Activated CD4-positive, alpha-beta T cell treated with anti-CD3 and anti-CD28 coated beads, Interleukin-2, amount 50 U/mL, for 1 hour (primary cell): ENCODE measurements at regions not wholly inside any gene's neighbourhood (a gene's known extent, or its start where the extent isn't known, plus 50 kb on each side); places are given as distances from the start of the nearest gene placed in this dataset.
"Not testable (repeated sequence)": the region's sequence is repeated elsewhere in the genome, so short reads cannot be mapped to it uniquely, and the experiment has no call there.

Source experiments
- DNase-seq: peaks from one replicate; pipeline ENCODE4 v3.0.0-alpha.2; 2020

DNA sequence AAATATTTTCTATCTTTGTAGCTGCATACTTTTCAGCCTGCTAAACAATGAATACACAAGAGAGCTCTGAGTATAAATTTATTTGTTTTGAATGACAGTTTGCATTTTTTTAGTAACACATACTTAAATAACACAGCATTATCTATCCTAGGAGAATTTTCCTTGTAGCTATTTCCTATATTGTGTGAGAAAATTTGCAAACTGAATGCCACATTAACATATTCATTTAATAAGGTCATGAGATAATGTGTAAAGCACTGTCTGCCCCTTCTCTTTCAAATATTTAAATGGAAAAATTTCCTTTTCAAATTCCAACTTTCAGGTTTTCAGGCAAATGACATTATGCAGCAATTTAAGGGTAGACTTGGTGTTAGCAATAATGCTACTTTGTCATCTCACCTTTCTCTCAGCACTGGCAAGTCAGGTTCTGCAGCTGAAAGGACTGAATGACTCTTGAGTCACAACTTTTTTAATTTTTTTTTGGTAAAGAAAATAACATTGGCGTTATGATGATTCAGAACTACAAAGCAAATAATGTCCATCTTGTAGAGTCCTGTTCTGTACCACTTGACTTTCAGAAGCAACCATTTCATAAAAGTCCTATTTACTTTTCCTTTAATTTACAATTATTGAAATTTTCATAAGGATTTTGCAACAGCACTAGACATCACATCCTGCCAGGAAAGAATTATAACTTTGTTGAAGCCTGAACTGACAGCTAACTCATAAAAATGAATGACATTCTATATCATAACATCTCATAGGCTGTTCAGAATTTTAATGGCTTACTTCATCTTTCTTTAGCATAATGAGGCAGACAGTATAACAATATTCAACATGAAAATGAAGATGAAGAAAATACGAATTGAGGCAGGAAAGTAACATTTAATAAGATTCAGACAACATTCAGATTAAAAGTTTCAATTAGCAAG, 681.6 kb upstream of the SEMA6D start:
- DNase-seq: no peak

DNA sequence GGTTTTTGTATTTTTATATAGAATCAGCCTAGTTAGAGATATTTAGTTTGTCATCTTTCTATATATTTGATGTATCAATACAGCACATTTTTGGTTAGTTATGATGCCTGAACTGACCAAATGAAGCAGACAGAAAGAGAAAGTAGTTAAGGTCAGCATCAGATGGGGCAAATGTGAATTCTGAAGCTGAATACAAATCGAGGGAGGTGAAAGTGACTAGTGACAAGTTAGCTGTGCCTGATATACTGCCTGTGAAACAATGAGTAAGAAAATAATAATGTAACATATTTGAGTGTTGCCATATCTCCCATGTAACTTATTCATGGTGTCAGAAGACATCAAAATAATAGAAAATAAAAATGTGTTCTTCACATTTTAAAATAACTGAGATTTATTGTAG, 680.3 kb upstream of the SEMA6D start:
- DNase-seq: no peak

DNA sequence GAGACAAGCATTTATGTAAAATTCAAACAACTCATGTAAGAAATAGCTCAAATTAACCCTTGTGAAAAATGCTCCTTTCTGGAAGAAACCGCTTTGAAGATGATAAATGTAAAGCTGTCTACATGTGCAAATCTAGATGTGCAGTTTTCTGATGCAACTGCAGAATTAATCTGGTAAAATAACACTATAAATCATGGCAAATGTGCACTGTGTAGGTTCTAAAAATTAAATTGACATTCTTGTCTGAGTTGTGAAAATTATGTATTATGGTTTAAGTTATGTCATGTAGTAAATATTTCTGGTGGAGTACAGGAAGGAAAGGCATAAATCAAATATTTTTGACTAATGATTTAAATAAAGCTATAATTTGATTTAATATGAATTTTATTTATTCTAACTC, 678.1 kb upstream of the SEMA6D start:
- no peak for DNase-seq

- no peak for DNase-seq
These were observed 676.0 kb upstream of the SEMA6D start for GRCh38 chr15:47041301-47041700.

DNA sequence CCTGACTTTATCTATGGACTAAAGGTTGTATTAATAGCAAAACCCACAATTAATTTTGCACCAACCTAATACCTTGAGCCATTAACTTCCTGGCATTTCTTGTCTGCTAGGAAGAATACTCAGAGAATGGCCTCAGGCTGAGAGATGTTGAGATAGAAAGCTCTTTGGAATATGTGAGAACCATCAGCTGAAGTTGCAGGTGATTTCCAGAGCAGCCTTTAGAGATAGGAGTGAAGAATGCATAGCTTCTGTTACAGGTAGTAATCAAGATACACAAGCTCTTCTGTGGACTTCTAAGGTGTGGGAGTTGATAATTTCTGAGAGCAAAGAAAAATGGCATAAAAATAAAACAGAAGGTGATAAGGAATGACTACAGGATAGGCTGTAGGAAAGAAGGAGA, 669.3 kb upstream of the SEMA6D start:
- DNase-seq: not testable (repeated sequence)

DNA sequence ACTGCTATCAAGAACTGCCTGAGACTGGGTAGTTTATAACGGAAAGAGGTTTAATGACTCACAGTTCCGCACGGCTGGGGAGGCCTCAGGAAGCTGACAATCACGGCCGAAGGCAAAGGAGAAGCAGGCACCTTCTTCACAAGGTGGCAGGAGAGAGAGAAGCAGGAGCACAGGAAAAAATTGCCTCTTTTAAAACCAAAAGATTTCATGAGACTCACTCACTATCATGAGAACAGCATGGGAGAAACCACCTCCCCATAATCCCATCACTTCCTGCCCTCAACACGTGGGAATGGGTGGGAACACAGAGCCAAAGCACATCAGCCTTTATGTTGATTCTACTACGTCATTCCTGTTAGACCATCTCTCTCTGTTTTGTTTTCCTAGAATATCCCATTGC, 650.9 kb upstream of the SEMA6D start:
- no peak for DNase-seq

- DNase-seq: not testable (repeated sequence)
These were observed 639.5 kb upstream of the SEMA6D start for GRCh38 chr15:47077846-47078245.

DNA sequence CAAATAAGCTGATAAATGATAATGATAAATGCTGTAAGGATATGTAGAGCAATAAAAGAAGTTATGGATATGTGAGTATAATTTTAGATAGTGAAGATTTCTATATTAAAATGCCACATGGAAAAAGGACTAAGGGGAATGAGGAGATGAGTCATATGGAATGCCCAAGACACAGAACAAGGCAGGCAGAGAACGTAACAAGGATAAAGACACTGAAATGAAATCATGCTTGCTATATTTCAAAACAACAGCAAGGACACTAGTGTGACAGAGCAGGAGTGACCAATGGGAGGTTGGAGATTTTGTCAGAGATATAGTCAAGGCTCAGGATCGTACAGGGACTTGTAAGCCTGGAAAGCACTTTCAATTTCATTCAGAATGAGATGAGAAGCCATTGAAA, 621.5 kb upstream of the SEMA6D start:
- no peak for DNase-seq

DNA sequence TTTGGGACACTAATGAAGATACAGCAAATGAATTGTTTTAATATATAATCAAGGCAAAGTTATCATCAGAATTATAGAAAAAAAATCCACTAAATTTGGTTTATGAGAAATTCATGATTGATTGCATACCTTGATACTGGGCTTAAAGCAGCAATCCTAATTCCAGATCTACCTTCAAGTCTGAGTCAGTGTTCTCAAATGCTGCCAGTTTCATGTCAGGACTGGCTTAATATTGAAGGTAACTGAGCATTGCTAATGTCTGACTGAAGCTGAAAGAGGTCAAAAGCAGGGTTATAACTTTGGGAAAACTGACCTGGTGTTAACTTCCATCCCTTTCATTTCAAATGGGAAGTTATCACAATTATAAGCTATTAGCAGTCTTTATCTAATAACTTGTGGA, 618.8 kb upstream of the SEMA6D start:
- not testable (repeated sequence) for DNase-seq

DNA sequence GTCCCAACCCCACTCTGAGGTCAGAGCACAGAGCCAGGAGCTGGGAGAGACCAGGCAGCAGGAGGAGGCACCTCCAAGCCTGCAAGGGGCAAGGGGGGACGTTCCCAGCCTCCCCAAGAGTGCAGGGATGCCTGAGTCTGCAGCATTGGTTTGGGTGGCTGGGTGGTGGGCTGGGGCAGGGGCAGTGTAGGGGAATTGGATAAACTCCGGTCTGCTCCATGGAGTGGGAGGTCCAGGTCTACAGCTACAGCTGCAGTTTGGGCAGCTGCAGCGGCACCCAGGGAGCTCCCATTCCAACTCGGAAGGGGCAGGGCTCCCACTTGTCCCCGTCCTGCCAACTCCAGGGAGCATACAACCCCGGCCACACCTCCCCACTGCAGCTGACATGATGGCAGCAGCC, 617.5 kb upstream of the SEMA6D start:
- DNase-seq: not testable (repeated sequence)

DNA sequence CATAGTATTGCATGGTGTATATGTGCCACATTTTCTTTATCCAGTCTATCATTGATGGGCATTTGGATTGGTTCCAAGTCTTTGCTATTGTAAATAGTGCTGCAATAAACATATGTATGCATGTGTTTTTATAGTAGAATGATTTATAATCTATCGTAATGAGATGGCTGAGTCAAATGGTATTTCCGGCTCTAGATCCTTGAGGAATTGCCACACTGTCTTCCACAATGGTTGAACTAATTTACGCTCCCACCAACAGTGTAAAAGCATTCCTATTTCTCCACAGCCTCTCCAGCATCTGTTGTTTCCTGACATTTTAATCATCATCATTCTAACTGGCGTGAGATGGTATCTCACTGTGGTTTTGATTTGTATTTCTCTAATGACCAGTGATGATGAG, 608.5 kb upstream of the SEMA6D start:
- DNase-seq: not testable (repeated sequence)

- no peak for DNase-seq
These were observed 600.6 kb upstream of the SEMA6D start for GRCh38 chr15:47116698-47117097.

- DNase-seq: no peak
These were observed 598.0 kb upstream of the SEMA6D start for GRCh38 chr15:47119349-47119748.

GRCh38 chr15:47124430-47125102, 592.7 kb upstream of the SEMA6D start:
- no peak for DNase-seq

DNA sequence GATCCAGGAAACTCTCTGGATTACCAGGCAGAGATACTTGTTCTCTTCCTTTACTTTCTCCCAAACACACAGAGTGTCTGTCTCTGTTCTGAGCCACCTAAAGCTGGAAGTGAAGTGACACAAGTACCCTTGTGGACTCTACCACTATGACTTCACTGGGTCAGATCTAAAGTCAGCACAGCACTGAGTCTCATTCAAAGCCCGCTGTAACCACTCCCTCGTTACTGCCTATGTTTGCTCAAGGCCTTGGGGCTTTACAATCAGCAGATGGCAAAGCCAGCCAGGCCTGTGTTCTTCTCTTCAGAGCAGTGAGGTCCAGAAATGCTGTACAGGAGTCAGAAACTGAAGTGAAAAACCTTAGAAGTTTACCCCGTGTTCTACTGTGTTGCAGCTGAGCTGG, 588.3 kb upstream of the SEMA6D start:
- no peak for DNase-seq

DNA sequence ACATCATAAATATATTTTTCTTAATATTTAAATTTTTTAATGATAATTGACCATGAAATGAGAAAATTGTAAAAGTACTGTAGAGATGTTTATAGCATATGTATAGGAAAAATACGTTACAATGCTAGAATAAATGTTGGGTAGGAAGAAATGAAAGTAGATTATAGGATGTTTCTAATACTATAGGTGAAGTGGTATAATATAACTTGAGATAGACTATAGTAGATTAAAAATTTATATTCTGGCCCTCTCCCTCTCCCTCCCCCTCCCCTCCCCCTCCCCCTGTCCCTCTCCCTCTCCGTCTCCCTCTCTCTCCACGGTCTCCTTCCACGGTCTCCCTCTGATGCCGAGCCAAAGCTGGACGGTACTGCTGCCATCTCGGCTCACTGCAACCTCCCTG, 585.9 kb upstream of the SEMA6D start:
- DNase-seq: not testable (repeated sequence)

- no peak for DNase-seq
These were observed 582.0 kb upstream of the SEMA6D start for GRCh38 chr15:47135267-47135666.

DNA sequence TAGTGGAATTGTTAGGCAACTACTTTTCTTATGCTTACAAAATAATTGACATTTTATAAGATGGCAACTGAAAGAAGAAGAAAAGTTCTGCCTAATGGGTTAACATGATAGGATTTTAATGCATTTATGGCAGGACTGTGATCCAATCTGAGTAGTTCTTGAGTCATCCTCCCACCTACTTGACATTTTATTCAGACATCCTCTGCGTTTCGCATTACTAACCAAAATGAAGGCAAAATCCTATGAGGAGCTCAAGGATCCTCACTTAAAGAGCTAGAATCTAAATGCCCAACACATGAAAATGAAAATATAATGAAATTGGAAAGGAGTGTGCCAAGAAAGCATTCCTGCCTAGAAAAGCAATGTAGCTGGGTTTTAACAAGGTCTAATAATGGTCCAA, 581.1 kb upstream of the SEMA6D start:
- DNase-seq: no peak

- no peak for DNase-seq
These were observed 577.3 kb upstream of the SEMA6D start for GRCh38 chr15:47139965-47140364.

DNA sequence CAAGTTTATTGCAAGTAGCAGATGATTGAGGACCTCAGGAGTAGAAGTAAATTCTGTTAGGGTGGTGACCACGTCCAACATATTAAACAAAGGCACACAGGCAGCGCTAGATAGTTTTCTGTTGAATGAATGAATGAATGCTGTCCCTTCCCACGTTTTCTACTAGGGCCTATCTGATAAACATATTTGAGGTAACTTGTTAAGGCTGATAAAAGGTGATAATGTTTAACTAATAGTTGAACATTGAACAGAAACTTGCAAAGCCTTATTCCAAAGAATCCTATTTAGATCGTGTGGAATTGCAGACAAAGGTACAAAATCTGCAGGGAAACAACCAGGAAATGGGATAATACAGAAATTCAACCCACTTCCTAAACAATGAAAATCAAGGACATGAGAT, 559.5 kb upstream of the SEMA6D start:
- no peak for DNase-seq

GRCh38 chr15:47158573-47158972, 558.7 kb upstream of the SEMA6D start:
- DNase-seq: no peak

DNA sequence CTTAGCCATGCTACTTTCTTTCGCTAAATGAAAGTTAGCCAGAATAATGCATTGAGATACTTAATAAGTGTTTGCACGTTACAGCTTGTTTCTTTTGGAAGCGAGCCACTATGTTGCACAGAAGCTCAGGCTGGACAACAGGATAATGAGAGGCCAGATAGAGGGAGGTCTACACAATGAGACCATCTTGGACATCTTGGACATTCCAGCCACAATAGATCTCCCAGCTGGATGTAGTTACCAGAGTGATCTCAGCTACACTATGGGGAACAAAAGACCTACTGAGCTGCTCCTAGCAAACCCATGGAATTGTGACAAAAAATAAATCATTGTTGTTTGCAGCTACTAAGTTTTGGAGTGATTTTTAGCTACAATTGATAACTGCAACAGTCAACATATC, 540.1 kb upstream of the SEMA6D start:
- no peak for DNase-seq

DNA sequence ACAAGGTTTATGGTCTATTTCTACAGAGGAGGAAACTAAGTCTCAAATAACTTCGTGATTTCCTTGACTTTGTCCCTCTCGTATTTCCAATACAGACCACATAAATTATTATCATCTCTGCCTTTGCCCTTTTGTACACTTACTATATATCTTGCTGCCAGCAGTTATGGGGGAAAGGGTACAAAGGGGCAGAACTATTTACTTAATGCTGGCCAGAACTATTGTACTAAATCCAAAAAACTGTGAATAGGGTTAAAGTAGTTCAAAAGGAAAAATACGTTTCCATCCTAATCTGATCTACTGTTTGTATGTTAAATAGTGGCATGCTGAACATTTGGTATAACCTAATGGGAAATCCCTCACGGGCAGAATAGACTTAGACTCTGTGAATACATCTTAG, 537.3 kb upstream of the SEMA6D start:
- no peak for DNase-seq

DNA sequence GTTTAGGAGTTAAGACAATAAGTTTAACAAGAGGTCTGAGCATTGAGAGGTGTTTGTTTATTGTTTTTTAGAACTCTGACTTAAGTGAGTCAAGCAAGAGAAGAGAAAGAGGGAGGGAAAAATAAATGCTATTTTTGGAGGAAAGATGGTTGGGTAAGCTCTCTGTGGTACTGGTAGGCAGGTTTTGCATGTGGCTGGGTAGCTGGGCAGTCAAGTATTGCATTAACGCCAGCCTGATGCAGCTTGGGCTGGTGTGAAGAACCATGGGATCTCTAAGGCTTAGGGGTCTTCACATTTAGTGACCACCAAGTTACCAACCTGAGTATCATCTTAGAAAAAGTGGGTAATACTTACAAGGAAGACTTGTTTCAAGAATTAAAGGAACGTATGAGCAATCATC, 534.5 kb upstream of the SEMA6D start:
- DNase-seq: no peak
